Mesothelial cell of epicardium (in vitro differentiated cells): ENCODE measurements at regions not wholly inside any gene's neighbourhood (a gene's known extent, or its start where the extent isn't known, plus 50 kb on each side); places are given as distances from the start of the nearest gene placed in this dataset.

Source experiments
- DNase-seq, 2 experiments: peaks; one replicate each; pipeline ENCODE4 v3.0.0; 2021; ENCODE audit warnings: low spot score in 2 of 2; ENCODE audit not compliant: unreplicated experiment in 2 of 2
- H3K27ac Mint-ChIP-seq: 2 replicates; pipeline ENCODE4 v1.8.0; 2021; ENCODE audit warnings: mixed read lengths
- H3K27me3 Mint-ChIP-seq: 2 replicates; pipeline ENCODE4 v1.8.0; 2021; ENCODE audit warnings: low read depth, mixed read lengths
- H3K36me3 Mint-ChIP-seq: 2 replicates; pipeline ENCODE4 v1.8.0; 2021; ENCODE audit warnings: mixed read lengths
- H3K4me1 Mint-ChIP-seq: 2 replicates; pipeline ENCODE4 v1.8.0; 2021; ENCODE audit warnings: mixed read lengths
- H3K4me3 Mint-ChIP-seq: 2 replicates; pipeline ENCODE4 v1.8.0; 2021; ENCODE audit warnings: mild to moderate bottlenecking, moderate library complexity, mixed read lengths
- H3K9me3 Mint-ChIP-seq: 2 replicates; pipeline ENCODE4 v1.8.0; 2021; ENCODE audit warnings: mixed read lengths
- CTCF ChIP-seq: fragments of 200-600 bp; sonication (generic); IDR thresholded peaks from one replicate; pipeline ENCODE4 v1.5.0; 2021; ENCODE audit warnings: antibody characterized with exemption; ENCODE audit not compliant: unreplicated experiment

GRCh38 chr10:22111705-22112104 lies 106.1 kb downstream of the EBLN1 start:
- Mint-ChIP-seq H3K4me3 (no peak overlapping the region), H3K27ac (no peak overlapping the region), H3K36me3 (no peaks in the 10 kb centered on the region), H3K27me3 (peaks cover 4% of the 10 kb centered on the region), H3K4me1 (no peaks in the 10 kb centered on the region), H3K9me3 (peaks cover 12% of the 10 kb centered on the region)
- no peak for TF ChIP-seq CTCF
- no peak for DNase-seq

- H3K4me1 Mint-ChIP-seq = no peaks in the 10 kb centered on the region
- peaks cover 1% of the 10 kb centered on the region for H3K27me3 Mint-ChIP-seq
- H3K4me3 Mint-ChIP-seq = no peak overlapping the region
- H3K27ac Mint-ChIP-seq = no peak overlapping the region
- no peaks in the 10 kb centered on the region for H3K36me3 Mint-ChIP-seq
- TF ChIP-seq CTCF = no peak
- DNase-seq = no peak
- H3K9me3 Mint-ChIP-seq = peaks cover 12% of the 10 kb centered on the region
Observed at GRCh38 chr10:22111260-22111659, 106.6 kb downstream of the EBLN1 start.

GRCh38 chr10:22110761-22111160 lies 107.1 kb downstream of the EBLN1 start:
- peaks cover 12% of the 10 kb centered on the region for H3K9me3 Mint-ChIP-seq
- TF ChIP-seq CTCF = no peak
- DNase-seq = no peak
- no peaks in the 10 kb centered on the region for H3K36me3 Mint-ChIP-seq
- H3K4me1 Mint-ChIP-seq = no peaks in the 10 kb centered on the region
- no peak overlapping the region for H3K4me3 Mint-ChIP-seq
- H3K27me3 Mint-ChIP-seq = peaks cover 1% of the 10 kb centered on the region
- H3K27ac Mint-ChIP-seq = no peak overlapping the region

GRCh38 chr10:22105270-22105669 lies 101.7 kb upstream of the DNAJC1 start:
- Mint-ChIP-seq H3K4me1 (no peaks in the 10 kb centered on the region), H3K27ac (no peak overlapping the region), H3K4me3 (no peak overlapping the region), H3K27me3 (no peaks in the 10 kb centered on the region), H3K9me3 (peaks cover 4% of the 10 kb centered on the region), H3K36me3 (no peaks in the 10 kb centered on the region)
- TF ChIP-seq CTCF = no peak
- DNase-seq = no peak

GRCh38 chr10:22103701-22104470 lies 100.4 kb upstream of the DNAJC1 start:
- Mint-ChIP-seq H3K36me3 (no peaks in the 10 kb centered on the region), H3K27me3 (no peaks in the 10 kb centered on the region), H3K9me3 (peaks cover 4% of the 10 kb centered on the region), H3K27ac (no peak overlapping the region), H3K4me3 (no peak overlapping the region), H3K4me1 (no peaks in the 10 kb centered on the region)
- TF ChIP-seq CTCF = no peak
- DNase-seq = no peak
